Naive B cell (primary cell): ENCODE measurements at regions not wholly inside any gene's neighbourhood (a gene's known extent, or its start where the extent isn't known, plus 50 kb on each side); places are given as distances from the start of the nearest gene placed in this dataset.

Source experiments
- ATAC-seq, 2 donors: fragments of 150-1000 bp; cut with Tn5 transposase; 2 replicates each; pipeline ENCODE4 v1.10.0; 2021; ENCODE audit warnings: low read depth in 2 of 2, mild to moderate bottlenecking in 2 of 2, moderate library complexity in 2 of 2
- DNase-seq: peaks from one replicate; pipeline ENCODE4 v3.0.0; 2022
- H3K27ac Mint-ChIP-seq, 6 donors: one replicate each; pipeline ENCODE4 v1.8.0; 2020 to 2022; ENCODE audit warnings: mild to moderate bottlenecking in 6 of 6, mixed read lengths in 6 of 6, moderate library complexity in 5 of 6, inconsistent platforms in 2 of 6
- H3K27me3 Mint-ChIP-seq, 3 donors: one replicate each; pipeline ENCODE4 v1.8.0; 2021 to 2022; ENCODE audit warnings: mixed read lengths in 3 of 3, mild to moderate bottlenecking in 1 of 3
- H3K36me3 Mint-ChIP-seq, 2 donors: one replicate each; pipeline ENCODE4 v1.8.0; 2020 to 2022; ENCODE audit warnings: mixed read lengths in 2 of 2, inconsistent platforms in 1 of 2, mild to moderate bottlenecking in 1 of 2
- H3K4me1 Mint-ChIP-seq, 3 donors: one replicate each; pipeline ENCODE4 v1.8.0; 2020 to 2022; ENCODE audit warnings: mixed read lengths in 3 of 3, inconsistent platforms in 1 of 3, mild to moderate bottlenecking in 1 of 3, moderate library complexity in 1 of 3
- H3K4me3 Mint-ChIP-seq, 8 donors: one replicate each; pipeline ENCODE4 v1.8.0; 2020 to 2022; ENCODE audit warnings: mild to moderate bottlenecking in 8 of 8, mixed read lengths in 8 of 8, moderate library complexity in 8 of 8, inconsistent platforms in 2 of 8
- H3K9me3 Mint-ChIP-seq, 7 donors: one replicate each; pipeline ENCODE4 v1.8.0; 2020 to 2022; ENCODE audit warnings: mixed read lengths in 7 of 7, mild to moderate bottlenecking in 5 of 7, inconsistent platforms in 2 of 7, moderate library complexity in 1 of 7

DNA sequence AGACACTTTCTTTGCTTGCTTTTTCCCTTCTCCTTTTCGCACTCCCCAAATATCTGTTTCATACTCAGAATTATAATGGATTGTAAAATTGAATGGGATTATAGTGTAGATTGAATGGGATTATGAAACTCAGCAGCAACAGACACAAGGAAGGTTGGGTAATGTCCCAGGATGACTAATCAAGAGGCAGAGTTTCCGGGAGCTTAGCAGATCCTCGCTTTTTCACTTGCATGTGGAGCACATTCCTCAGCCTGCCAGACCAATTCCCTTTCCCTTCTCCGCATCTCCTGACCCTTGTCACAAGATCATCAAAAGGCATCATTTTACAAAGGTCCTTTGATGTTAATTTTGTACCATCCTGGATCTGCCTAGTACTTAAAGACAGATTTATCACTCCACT, 55.1 kb upstream of the SLC1A1 start:
- no peaks in the 10 kb centered on the region for H3K4me1 Mint-ChIP-seq
- H3K27me3 Mint-ChIP-seq = peaks cover 0 to 17% (median 0%) of the 10 kb centered on the region in 3 donors
- peaks cover under 1 to 10% (median 6%) of the 10 kb centered on the region in 7 donors for H3K9me3 Mint-ChIP-seq
- no peaks in the 10 kb centered on the region for H3K36me3 Mint-ChIP-seq
- ATAC-seq = no peak
- H3K4me3 Mint-ChIP-seq = no peak overlapping the region
- no peak for DNase-seq
- H3K27ac Mint-ChIP-seq = no peak overlapping the region

DNA sequence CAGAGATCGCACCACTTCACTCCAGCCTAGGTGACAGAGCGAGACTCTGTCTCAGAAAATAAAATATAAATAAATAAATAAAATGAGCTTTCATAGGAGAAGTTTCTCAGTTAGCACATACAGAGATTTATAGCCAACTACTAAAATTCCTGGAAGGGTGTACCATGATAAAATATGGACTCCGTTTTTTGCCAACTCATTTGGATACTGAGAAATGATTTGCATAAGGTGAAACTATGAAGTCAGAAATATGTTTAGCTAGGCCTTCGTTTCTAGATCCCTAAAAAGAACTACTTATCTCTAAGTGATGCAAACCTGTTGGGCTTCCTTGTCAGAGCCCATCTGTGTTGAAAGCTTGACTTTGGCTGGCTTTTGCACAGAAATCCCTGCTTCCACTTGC, 56.9 kb upstream of the SLC1A1 start:
- H3K27ac Mint-ChIP-seq = no peak overlapping the region
- no peaks in the 10 kb centered on the region for H3K36me3 Mint-ChIP-seq
- no peaks in the 10 kb centered on the region for H3K4me1 Mint-ChIP-seq
- DNase-seq = no peak
- peaks cover 0 to 10% (median 0%) of the 10 kb centered on the region in 3 donors for H3K27me3 Mint-ChIP-seq
- ATAC-seq = no peak
- no peaks in the 10 kb centered on the region for H3K9me3 Mint-ChIP-seq
- H3K4me3 Mint-ChIP-seq = no peak overlapping the region

DNA sequence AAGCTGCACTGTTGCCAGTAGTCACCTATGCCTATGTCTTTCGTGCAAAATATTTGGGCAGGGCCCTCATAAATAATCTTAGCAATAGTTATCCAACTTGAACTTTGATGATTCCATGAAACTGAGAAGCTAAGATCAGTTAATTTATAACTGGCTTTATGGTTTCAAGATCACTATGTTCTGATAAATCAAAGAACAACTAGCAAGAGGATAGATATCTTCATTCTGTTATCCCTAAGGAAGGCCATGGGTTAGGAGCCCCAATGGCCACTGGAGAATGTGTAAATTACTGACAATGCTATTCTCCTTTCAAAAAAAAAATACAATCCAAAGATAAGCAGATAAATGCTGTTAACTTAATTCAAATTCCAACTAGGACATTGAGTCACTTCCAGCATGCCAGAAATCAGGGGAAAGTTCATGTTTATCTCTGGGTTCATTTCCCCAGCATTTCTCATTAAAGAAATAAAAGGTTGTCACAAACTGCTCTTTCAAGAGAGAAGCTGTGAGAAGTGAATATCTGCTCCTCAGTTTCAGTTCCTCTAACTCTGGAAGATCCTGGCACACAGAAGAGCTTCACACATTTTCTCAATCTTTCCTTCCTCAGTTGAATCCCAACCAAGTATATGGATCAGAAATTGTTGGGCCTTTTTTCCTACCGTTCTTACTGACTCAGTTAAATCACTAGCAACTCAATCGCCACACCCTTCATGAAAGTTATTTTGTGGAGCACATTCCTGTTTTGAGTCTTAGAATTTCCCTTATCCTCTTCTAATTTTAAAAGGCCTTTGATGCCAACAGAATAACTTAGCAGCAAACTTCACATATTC, 59.6 kb upstream of the SLC1A1 start:
- H3K4me3 Mint-ChIP-seq = no peak overlapping the region

DNA sequence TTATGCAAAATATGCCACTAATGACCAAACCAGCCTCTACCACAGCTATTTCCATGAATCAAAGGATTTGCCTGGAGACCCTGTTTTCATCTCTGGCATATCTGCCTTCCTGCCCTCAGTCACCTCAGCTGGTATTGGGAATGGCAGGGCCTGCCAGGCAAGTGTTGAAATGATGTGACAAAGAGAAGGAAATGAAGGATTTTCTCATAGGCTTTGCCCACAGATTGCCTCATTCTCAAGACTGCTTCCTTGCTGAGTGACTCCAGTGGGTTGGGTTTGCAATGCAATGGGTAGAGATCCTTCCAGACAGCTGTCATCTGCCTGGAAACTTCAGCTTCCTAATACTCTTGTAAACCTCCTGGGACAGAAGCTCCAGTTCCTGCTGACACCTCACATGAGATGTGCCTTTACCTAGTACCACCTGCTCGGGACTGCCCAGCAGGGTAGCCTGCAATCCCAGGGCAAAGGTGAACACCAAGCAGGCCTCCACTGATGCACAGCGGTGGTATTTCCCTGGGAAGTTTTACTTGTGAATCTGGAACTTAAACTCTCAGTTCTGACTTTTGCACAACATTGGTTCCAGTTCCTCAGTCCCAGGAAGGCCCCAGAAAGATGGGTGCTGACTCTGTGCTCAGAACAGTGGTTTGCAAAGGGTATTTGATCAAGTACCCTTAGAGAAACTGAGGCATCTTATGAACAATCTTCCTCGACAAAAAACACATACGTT, 64.8 kb upstream of the SLC1A1 start:
- H3K36me3 Mint-ChIP-seq = no peaks in the 10 kb centered on the region
- H3K27me3 Mint-ChIP-seq = peaks cover 8 to 15% (median 10%) of the 10 kb centered on the region in 3 donors
- ATAC-seq = no peak
- H3K27ac Mint-ChIP-seq = no peak overlapping the region
- no peak for DNase-seq
- no peak overlapping the region for H3K4me3 Mint-ChIP-seq
- no peaks in the 10 kb centered on the region for H3K4me1 Mint-ChIP-seq
- H3K9me3 Mint-ChIP-seq = no peaks in the 10 kb centered on the region

More for the DNA sequence above, 59.6 kb upstream of the SLC1A1 start:
- ATAC-seq = no peak
- Mint-ChIP-seq H3K36me3 (no peaks in the 10 kb centered on the region), H3K27me3 (peaks cover 0 to 18% (median 0%) of the 10 kb centered on the region in 3 donors), H3K9me3 (no peaks in the 10 kb centered on the region), H3K27ac (no peak overlapping the region), H3K4me1 (no peaks in the 10 kb centered on the region)
- DNase-seq = no peak

DNA sequence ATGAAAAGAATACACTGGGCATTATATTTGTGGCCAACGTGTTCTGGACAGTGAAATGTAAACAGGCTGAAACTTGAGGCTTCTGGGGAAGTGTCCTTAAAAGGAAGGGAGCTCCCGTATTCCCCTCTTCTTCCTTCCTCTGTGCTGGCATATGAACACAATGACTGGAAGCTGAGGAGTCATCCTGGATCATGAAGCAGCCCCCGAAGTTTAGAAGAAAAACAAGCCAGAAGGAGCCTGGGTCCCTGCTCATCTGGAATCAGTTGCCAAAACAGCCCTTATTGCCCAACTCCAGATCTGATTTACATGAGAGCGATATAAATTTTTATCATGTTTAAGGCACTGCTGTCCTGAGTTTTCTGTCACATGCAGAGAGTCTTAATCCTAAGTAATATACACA, 65.4 kb upstream of the SLC1A1 start:
- Mint-ChIP-seq H3K27ac (no peak overlapping the region), H3K9me3 (peaks cover 0 to 2% (median 0%) of the 10 kb centered on the region in 7 donors), H3K4me1 (no peaks in the 10 kb centered on the region), H3K36me3 (no peaks in the 10 kb centered on the region), H3K27me3 (peaks cover 8 to 15% (median 10%) of the 10 kb centered on the region in 3 donors), H3K4me3 (no peak overlapping the region)
- DNase-seq = no peak
- ATAC-seq = no peak

- H3K4me3 Mint-ChIP-seq = no peak overlapping the region
- H3K27ac Mint-ChIP-seq = no peak overlapping the region
- no peaks in the 10 kb centered on the region for H3K36me3 Mint-ChIP-seq
- H3K4me1 Mint-ChIP-seq = no peaks in the 10 kb centered on the region
- H3K9me3 Mint-ChIP-seq = peaks cover 0 to 3% (median 0%) of the 10 kb centered on the region in 7 donors
- H3K27me3 Mint-ChIP-seq = peaks cover 8 to 15% (median 10%) of the 10 kb centered on the region in 3 donors
- ATAC-seq (no peak), DNase-seq (no peak)
These were observed 66.2 kb upstream of the SLC1A1 start for GRCh38 chr9:4424038-4424437.

GRCh38 chr9:4423207-4423610, 67.1 kb upstream of the SLC1A1 start:
- no peak for ATAC-seq
- H3K36me3 Mint-ChIP-seq = no peaks in the 10 kb centered on the region
- H3K27me3 Mint-ChIP-seq = peaks cover 8 to 18% (median 10%) of the 10 kb centered on the region in 3 donors
- H3K9me3 Mint-ChIP-seq = peaks cover 0 to 3% (median 0%) of the 10 kb centered on the region in 7 donors
- H3K27ac Mint-ChIP-seq = no peak overlapping the region
- H3K4me3 Mint-ChIP-seq = no peak overlapping the region
- DNase-seq = no peak
- H3K4me1 Mint-ChIP-seq = no peaks in the 10 kb centered on the region

- no peak overlapping the region for H3K4me3 Mint-ChIP-seq
- peaks cover 0 to 3% (median 0%) of the 10 kb centered on the region in 7 donors for H3K9me3 Mint-ChIP-seq
- peaks cover 8 to 20% (median 10%) of the 10 kb centered on the region in 3 donors for H3K27me3 Mint-ChIP-seq
- no peaks in the 10 kb centered on the region for H3K36me3 Mint-ChIP-seq
- no peaks in the 10 kb centered on the region for H3K4me1 Mint-ChIP-seq
- H3K27ac Mint-ChIP-seq = no peak overlapping the region
- DNase-seq (no peak), ATAC-seq (no peak)
These were observed 67.8 kb upstream of the SLC1A1 start for GRCh38 chr9:4422495-4422894.

DNA sequence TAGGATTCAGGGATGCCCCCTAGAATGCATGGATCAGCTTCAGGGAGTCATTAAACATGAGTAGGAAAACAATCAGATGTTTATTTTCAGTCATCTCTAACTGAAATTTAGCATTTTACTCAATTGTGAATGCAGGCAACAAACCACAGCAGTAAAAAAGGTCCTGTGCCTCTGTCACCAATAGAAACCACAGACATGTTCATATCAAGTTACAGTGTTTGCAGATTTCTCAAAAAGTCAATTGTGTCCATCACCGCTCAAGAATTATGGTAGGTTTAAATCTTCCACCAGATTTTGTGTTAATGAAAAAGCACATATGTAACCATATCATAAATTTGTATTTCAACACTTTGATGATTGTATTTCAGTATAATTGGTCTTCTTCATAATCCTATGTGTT, 68.4 kb upstream of the SLC1A1 start:
- H3K27me3 Mint-ChIP-seq = peaks cover 8 to 22% (median 14%) of the 10 kb centered on the region in 3 donors
- no peak overlapping the region for H3K27ac Mint-ChIP-seq
- ATAC-seq = no peak
- no peaks in the 10 kb centered on the region for H3K36me3 Mint-ChIP-seq
- no peak overlapping the region for H3K4me3 Mint-ChIP-seq
- H3K9me3 Mint-ChIP-seq = peaks cover 0 to 3% (median 0%) of the 10 kb centered on the region in 7 donors
- no peak for DNase-seq
- H3K4me1 Mint-ChIP-seq = no peaks in the 10 kb centered on the region

DNA sequence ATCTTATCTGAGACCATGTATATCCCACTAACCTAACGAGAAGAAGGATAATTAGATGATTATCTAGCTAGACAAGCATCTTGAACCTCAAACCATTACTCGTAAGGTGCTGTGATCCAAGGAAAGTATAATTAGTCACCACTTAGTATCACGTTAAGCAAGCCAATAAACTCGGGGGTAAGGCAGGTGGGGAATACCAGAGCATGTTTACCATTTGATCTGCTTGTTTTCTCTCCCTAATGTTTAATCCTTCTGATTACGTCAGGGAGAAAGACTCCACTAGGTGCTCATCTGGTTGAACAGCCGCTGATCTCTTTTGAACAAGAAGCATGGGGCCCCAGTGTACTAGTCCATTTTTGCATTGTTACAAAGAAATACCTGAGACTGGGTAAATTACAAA, 69.9 kb upstream of the SLC1A1 start:
- H3K27me3 Mint-ChIP-seq = peaks cover 0 to 23% (median 15%) of the 10 kb centered on the region in 3 donors
- H3K4me1 Mint-ChIP-seq = no peaks in the 10 kb centered on the region
- no peak overlapping the region for H3K4me3 Mint-ChIP-seq
- no peak for ATAC-seq
- peaks cover 0 to 3% (median 0%) of the 10 kb centered on the region in 7 donors for H3K9me3 Mint-ChIP-seq
- peak overlapping the region in 1 of 6 donors; percentile 23 for H3K27ac Mint-ChIP-seq
- no peak for DNase-seq
- H3K36me3 Mint-ChIP-seq = no peaks in the 10 kb centered on the region

DNA sequence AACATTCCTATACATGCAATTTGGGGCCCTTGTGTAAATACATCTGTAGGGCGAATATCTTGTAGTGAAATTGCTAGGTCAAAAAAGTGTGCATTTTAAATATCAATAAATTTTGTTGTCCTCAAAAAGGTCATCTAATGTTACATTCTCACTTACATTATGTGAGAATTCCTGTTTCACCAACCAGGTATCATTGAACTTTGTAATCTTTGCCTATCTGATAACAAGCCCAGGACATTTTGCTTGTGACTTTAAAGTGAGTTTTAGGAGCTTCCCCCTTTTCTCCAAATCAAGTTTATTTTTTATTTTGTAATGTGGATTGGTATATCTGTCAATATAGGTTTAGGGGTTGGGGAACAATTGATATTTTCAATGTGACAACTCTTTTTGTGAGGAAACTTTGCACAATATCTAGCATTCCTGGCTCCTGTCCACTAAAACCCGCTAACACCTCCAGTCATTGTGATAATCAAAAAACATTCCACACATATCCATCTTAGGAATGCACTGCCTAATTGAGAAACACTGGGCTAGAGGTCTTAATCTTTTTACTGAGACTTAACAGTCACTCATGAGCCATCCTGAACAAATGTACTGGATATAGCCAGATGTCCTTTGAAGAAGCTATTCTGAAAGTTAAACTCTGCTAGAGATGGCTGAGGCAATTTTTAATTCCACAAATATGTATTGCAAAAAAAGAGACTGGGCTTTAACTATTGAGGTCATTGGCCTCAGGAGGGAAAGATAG, 72.5 kb upstream of the SLC1A1 start:
- Mint-ChIP-seq H3K27ac (no peak overlapping the region), H3K36me3 (no peaks in the 10 kb centered on the region), H3K9me3 (peaks cover 0 to 3% (median 0%) of the 10 kb centered on the region in 7 donors), H3K4me1 (no peaks in the 10 kb centered on the region), H3K27me3 (peaks cover 0 to 16% (median 11%) of the 10 kb centered on the region in 3 donors), H3K4me3 (no peak overlapping the region)
- DNase-seq = no peak
- no peak for ATAC-seq

DNA sequence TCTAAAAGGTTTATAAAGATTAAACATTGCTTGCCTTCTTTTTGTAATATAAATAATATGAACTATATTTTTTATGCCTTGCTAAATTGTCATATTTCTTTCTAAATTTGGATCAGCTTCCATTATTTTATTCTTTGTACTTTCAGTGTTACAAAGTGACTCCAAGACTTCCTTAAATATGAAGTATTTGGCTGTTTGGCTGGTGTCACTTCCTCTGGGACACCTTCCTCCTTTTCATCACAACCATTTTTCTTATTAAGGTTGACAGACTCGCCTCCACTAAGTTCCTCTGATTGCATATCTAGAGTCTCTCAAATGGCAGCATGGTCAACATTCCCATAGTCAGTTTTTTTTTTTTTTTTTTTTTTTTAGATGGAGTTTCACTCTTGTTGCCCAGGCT, 73.8 kb upstream of the SLC1A1 start:
- no peak overlapping the region for H3K4me3 Mint-ChIP-seq
- H3K36me3 Mint-ChIP-seq = no peaks in the 10 kb centered on the region
- H3K4me1 Mint-ChIP-seq = no peaks in the 10 kb centered on the region
- no peak for DNase-seq
- no peak overlapping the region for H3K27ac Mint-ChIP-seq
- H3K9me3 Mint-ChIP-seq = peaks cover 0 to 3% (median 0%) of the 10 kb centered on the region in 7 donors
- peaks cover 0 to 9% (median 5%) of the 10 kb centered on the region in 3 donors for H3K27me3 Mint-ChIP-seq
- no peak for ATAC-seq

DNA sequence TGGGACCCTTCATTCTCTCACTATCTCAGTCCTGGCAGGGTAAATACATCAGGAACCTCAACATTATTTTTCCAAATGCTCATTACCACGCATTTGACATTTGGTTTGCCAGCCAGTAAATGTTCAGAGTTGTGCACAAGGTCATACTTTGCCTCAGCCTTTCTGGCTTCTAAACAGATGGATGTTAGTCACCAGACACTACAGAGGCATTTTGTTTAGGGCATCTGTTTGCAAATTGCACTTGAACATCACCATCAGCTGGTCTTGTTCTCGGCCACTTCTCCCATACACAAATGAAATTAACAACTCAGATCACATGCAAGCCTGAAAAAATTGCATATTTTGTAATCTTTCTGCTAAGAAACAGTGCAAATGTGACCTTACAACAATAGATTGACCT, 75.0 kb upstream of the SLC1A1 start:
- Mint-ChIP-seq H3K27ac (no peak overlapping the region), H3K27me3 (peaks cover 0 to 9% (median 5%) of the 10 kb centered on the region in 3 donors)

More for the DNA sequence above, 75.0 kb upstream of the SLC1A1 start:
- peaks cover 0 to 3% (median 0%) of the 10 kb centered on the region in 7 donors for H3K9me3 Mint-ChIP-seq
- no peaks in the 10 kb centered on the region for H3K36me3 Mint-ChIP-seq
- no peaks in the 10 kb centered on the region for H3K4me1 Mint-ChIP-seq
- ATAC-seq = no peak
- no peak for DNase-seq
- no peak overlapping the region for H3K4me3 Mint-ChIP-seq
